ENCODE measurements at regions not wholly inside any gene's neighbourhood (a gene's known extent, or its start where the extent isn't known, plus 50 kb on each side); places are given as distances from the start of the nearest gene placed in this dataset.

DNA sequence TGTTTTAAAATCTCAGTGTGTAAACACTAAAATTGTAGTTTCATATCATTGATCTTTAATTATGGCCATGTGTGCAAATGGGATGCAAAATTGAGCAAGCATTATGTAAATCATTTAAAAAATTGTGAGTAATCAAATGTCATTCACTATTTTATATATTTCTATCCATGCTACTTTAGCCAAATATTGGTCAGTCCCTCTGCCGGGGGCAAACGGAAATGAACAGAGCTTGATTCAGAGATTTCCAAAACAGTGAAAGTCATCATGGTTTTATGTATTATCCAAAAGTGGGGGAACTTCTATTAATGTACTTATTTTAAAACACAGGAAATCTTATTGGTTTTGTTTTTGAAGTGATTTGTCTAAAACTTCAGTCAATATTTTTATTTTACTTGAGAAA lies 219.1 kb downstream of the IRS2 start:
- no peaks in the 10 kb centered on the region for H3K36me3 Mint-ChIP-seq (ENCODE audit: insufficient read depth in 1 of 3, low read depth in 3 of 3)
- no peaks in the 10 kb centered on the region for H4K20me1 ChIP-seq (ENCODE audit: control insufficient read depth, insufficient read depth, insufficient read length)
- H2BK120ac ChIP-seq (ENCODE audit: low read depth, low read length, poor library complexity, severe bottlenecking): no peak overlapping the region
- no peaks in the 10 kb centered on the region for H3K4me1 ChIP-seq (ENCODE audit: insufficient read depth, low read length)
- H2BK12ac ChIP-seq (ENCODE audit: insufficient read length, low read depth, low read length): no peak overlapping the region
- no peak overlapping the region for H3K4ac ChIP-seq (ENCODE audit: low read depth, low read length)
- no peaks in the 10 kb centered on the region for H3K9me3 Mint-ChIP-seq
- H3K23me2 ChIP-seq (ENCODE audit: insufficient read length, low read depth, low read length, poor library complexity, severe bottlenecking): no peaks in the 10 kb centered on the region
- no peak overlapping the region for H3K56ac ChIP-seq (ENCODE audit: insufficient read length, low read depth, low read length)
- H3K79me1 ChIP-seq (ENCODE audit: insufficient read depth, low read depth, low read length, poor library complexity, severe bottlenecking): no peaks in the 10 kb centered on the region
- no peak overlapping the region for H3K4me3 Mint-ChIP-seq
- no peak overlapping the region for H3K4me2 ChIP-seq (ENCODE audit: insufficient read depth, insufficient read length, low read length)
- no peaks in the 10 kb centered on the region for H3K27me3 ChIP-seq (ENCODE audit: insufficient read depth, low read length)
- no peaks in the 10 kb centered on the region for H3K4me1 Mint-ChIP-seq
- WGBS (ENCODE audit: extremely low coverage, insufficient read length, low lambda C conversion rate): no CpG with 5 or more reads among the region's 2 CpGs
- no peak overlapping the region for H2BK5ac ChIP-seq (ENCODE audit: insufficient read length, low read length)
- H3K79me2 ChIP-seq (ENCODE audit: insufficient read depth, low read length): no peaks in the 10 kb centered on the region
- no peaks in the 10 kb centered on the region for H3K9me3 ChIP-seq (ENCODE audit: control insufficient read depth, low read depth, low read length)
- no peak overlapping the region for H4K5ac ChIP-seq (ENCODE audit: insufficient read length, low read depth, low read length)
- no peak overlapping the region for H3K27ac ChIP-seq (ENCODE audit: insufficient read length, low read depth, low read length)
- TF ChIP-seq, protein P1, sequence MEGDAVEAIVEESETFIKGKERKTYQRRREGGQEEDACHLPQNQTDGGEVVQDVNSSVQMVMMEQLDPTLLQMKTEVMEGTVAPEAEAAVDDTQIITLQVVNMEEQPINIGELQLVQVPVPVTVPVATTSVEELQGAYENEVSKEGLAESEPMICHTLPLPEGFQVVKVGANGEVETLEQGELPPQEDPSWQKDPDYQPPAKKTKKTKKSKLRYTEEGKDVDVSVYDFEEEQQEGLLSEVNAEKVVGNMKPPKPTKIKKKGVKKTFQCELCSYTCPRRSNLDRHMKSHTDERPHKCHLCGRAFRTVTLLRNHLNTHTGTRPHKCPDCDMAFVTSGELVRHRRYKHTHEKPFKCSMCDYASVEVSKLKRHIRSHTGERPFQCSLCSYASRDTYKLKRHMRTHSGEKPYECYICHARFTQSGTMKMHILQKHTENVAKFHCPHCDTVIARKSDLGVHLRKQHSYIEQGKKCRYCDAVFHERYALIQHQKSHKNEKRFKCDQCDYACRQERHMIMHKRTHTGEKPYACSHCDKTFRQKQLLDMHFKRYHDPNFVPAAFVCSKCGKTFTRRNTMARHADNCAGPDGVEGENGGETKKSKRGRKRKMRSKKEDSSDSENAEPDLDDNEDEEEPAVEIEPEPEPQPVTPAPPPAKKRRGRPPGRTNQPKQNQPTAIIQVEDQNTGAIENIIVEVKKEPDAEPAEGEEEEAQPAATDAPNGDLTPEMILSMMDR (conservative IDR thresholded peaks at IDR 0.05): no peak
- no peak for DNase-seq
- H4K91ac ChIP-seq (ENCODE audit: insufficient read length, low read depth, low read length): no peak overlapping the region
- no peak overlapping the region for H3K27ac Mint-ChIP-seq
- no peak overlapping the region for H3K14ac ChIP-seq (ENCODE audit: insufficient read depth, low read length)
- no peak overlapping the region for H2AK5ac ChIP-seq (ENCODE audit: insufficient read length, low read length)
- H3T11ph ChIP-seq (ENCODE audit: low read length): no peak overlapping the region
- no peaks in the 10 kb centered on the region for H3K27me3 Mint-ChIP-seq (ENCODE audit: low read depth)
- H2BK20ac ChIP-seq (ENCODE audit: low read depth, low read length, poor library complexity, severe bottlenecking): no peak overlapping the region
- H2BK15ac ChIP-seq (ENCODE audit: low read depth, low read length): no peak overlapping the region
- no peak overlapping the region for H4K8ac ChIP-seq (replicated peaks; ENCODE audit: insufficient read length, low read depth, low read length)
- no peak overlapping the region for H3K23ac ChIP-seq (ENCODE audit: insufficient read length, low read depth, low read length)
- H2AFZ ChIP-seq (ENCODE audit: low read length): no peak overlapping the region
- H3K18ac ChIP-seq (ENCODE audit: insufficient read length, low read depth, low read length): no peak overlapping the region
- no peak overlapping the region for H3K9ac ChIP-seq (ENCODE audit: extremely low read depth, insufficient read length, low read length)

Measured in H9 (cell line).